ENCODE measurements at regions not wholly inside any gene's neighbourhood (a gene's known extent, or its start where the extent isn't known, plus 50 kb on each side); places are given as distances from the start of the nearest gene placed in this dataset.

- no peak for FAIRE-seq
These were observed 208.4 kb upstream of the IRX5 start for GRCh38 chr16:54722210-54722676.

- no peak for FAIRE-seq
These were observed 210.4 kb upstream of the IRX5 start for GRCh38 chr16:54720259-54720658.

GRCh38 chr16:54719624-54720023 is 211.0 kb upstream of the IRX5 start:
- no peak for FAIRE-seq

- FAIRE-seq = no peak
These were observed 212.3 kb upstream of the IRX5 start for GRCh38 chr16:54718376-54718775.

GRCh38 chr16:54715011-54715410 is 215.7 kb upstream of the IRX5 start:
- no peak for FAIRE-seq

- no peak for FAIRE-seq
These were observed 217.8 kb upstream of the IRX5 start for GRCh38 chr16:54712866-54713265.

GRCh38 chr16:54707813-54708212 is 222.9 kb upstream of the IRX5 start:
- no peak for FAIRE-seq

- no peak for FAIRE-seq
These were observed 224.3 kb upstream of the IRX5 start for GRCh38 chr16:54706406-54706805.

- FAIRE-seq = no peak
These were observed 227.3 kb upstream of the IRX5 start for GRCh38 chr16:54703339-54703738.

GRCh38 chr16:54699656-54700055 is 231.0 kb upstream of the IRX5 start:
- FAIRE-seq = no peak

- no peak for FAIRE-seq
These were observed 233.0 kb upstream of the IRX5 start for GRCh38 chr16:54697677-54698076.

- FAIRE-seq = no peak
These were observed 233.7 kb upstream of the IRX5 start for GRCh38 chr16:54696970-54697369.

GRCh38 chr16:54696522-54696921 is 234.1 kb upstream of the IRX5 start:
- no peak for FAIRE-seq

- FAIRE-seq = no peak
These were observed 236.0 kb upstream of the IRX5 start for GRCh38 chr16:54694651-54695050.

- FAIRE-seq = no peak
These were observed 236.8 kb upstream of the IRX5 start for GRCh38 chr16:54693864-54694263.

- FAIRE-seq = no peak
These were observed 240.0 kb upstream of the IRX5 start for GRCh38 chr16:54690710-54691109.

- FAIRE-seq = no peak
These were observed 240.4 kb upstream of the IRX5 start for GRCh38 chr16:54690306-54690705.

- no peak for FAIRE-seq
These were observed 241.4 kb upstream of the IRX5 start for GRCh38 chr16:54689072-54689865.

- no peak for FAIRE-seq
These were observed 242.3 kb upstream of the IRX5 start for GRCh38 chr16:54688339-54688738.

GRCh38 chr16:54687043-54687899 is 243.4 kb upstream of the IRX5 start:
- no peak for FAIRE-seq

- no peak for FAIRE-seq
These were observed 245.0 kb upstream of the IRX5 start for GRCh38 chr16:54685682-54686081.

- FAIRE-seq = no peak
These were observed 251.1 kb upstream of the IRX5 start for GRCh38 chr16:54679531-54679930.

- FAIRE-seq = no peak
These were observed 253.2 kb upstream of the IRX5 start for GRCh38 chr16:54677308-54677950.
